GM12878 (cell line): ENCODE measurements at regions not wholly inside any gene's neighbourhood (a gene's known extent, or its start where the extent isn't known, plus 50 kb on each side); places are given as distances from the start of the nearest gene placed in this dataset.

Experiments used
- ATAC-seq: fragments of 200-7000 bp; cut with Tn5 transposase; 3 replicates; pipeline ENCODE4 v1.9.1; 2020; ENCODE audit warnings: mild to moderate bottlenecking, moderate library complexity
- BruUV-seq: library from RNA; stranded (reverse); fragments of 400-500 nt; replicated peaks from 2 replicates; lab custom pipeline; 2021; lab: Mats Ljungman, UMichigan
- CTCF ChIA-PET: fragments of 300-600 bp; sonication (Branson Sonifier 250); formaldehyde crosslinking; extraction: SDS; loops from one replicate; lab custom pipeline; 2021; ENCODE audit warnings: inconsistent platforms; lab: Yijun Ruan, JAX
- POLR2A ChIA-PET: fragments of 350-600 bp; formaldehyde crosslinking; extraction: SDS; loops from one replicate; lab custom pipeline; 2021; ENCODE audit warnings: inconsistent platforms; lab: Charles Lee
- RAD21 ChIA-PET: fragments of 300-600 bp; sonication (Branson Sonifier 250); formaldehyde crosslinking; loops from one replicate; lab custom pipeline; 2023; ENCODE audit warnings: antibody characterized with exemption; ENCODE audit not compliant: unreplicated experiment; lab: Charles Lee
- SMC1A ChIA-PET: fragments of 300-600 bp; sonication (Branson Sonifier 250); formaldehyde crosslinking; loops from one replicate; lab custom pipeline; 2023; ENCODE audit not compliant: unreplicated experiment, uncharacterized antibody; lab: Charles Lee
- DNase-seq: peaks from one replicate; pipeline ENCODE4 v3.0.0-alpha.2; 2011; ENCODE audit warnings: low read depth, low spot score
- FAIRE-seq: peaks from 3 replicates; lab custom pipeline; 2011; peaks lifted over from hg19 to GRCh38; lab: Jason Lieb, UNC
- H2AFZ ChIP-seq: 2 replicates; pipeline ENCODE4 v1.6.0; 2011; ENCODE audit warnings: low read depth, low read length, control low read depth; ENCODE audit not compliant: control insufficient read depth
- H3K27ac ChIP-seq: 2 replicates; pipeline ENCODE4 v1.5.1; 2011; ENCODE audit warnings: control low read depth; ENCODE audit not compliant: control insufficient read depth, insufficient read depth
- H3K27me3 ChIP-seq, 2 experiments: replicated peaks in 1 of 2; 2 replicates each; pipeline versions ENCODE4 v1.6.0 to v1.6.1; 2011; ENCODE audit warnings: low read length in 1 of 2; ENCODE audit not compliant: control insufficient read depth in 2 of 2, insufficient read depth in 2 of 2
- H3K36me3 ChIP-seq, 2 experiments: 2 replicates each; pipeline ENCODE4 v1.5.1; 2011; ENCODE audit warnings: low read length in 1 of 2; ENCODE audit not compliant: control insufficient read depth in 2 of 2, insufficient read depth in 2 of 2
- H3K4me1 ChIP-seq: 2 replicates; pipeline ENCODE4 v1.6.1; 2011; ENCODE audit warnings: mild to moderate bottlenecking, low read length, moderate library complexity, mixed read lengths; ENCODE audit not compliant: control insufficient read depth, insufficient read depth
- H3K4me2 ChIP-seq: 2 replicates; pipeline ENCODE4 v1.6.0; 2011; ENCODE audit warnings: control low read depth; ENCODE audit not compliant: control insufficient read depth, insufficient read depth
- H3K4me3 ChIP-seq: fragments of 200-600 bp; sonication (generic); 2 replicates; pipeline ENCODE4 v1.5.1; 2016
- H3K79me2 ChIP-seq: 2 replicates; pipeline ENCODE4 v1.6.0; 2011; ENCODE audit warnings: low read length; ENCODE audit not compliant: control insufficient read depth, insufficient read depth
- H3K9ac ChIP-seq: 2 replicates; pipeline ENCODE4 v1.8.0; 2011; ENCODE audit warnings: low read length, control low read depth, mixed read lengths; ENCODE audit not compliant: control insufficient read depth, insufficient read depth
- H3K9me3 ChIP-seq: replicated peaks from 3 replicates; pipeline ENCODE4 v1.5.1; 2011; ENCODE audit warnings: mild to moderate bottlenecking, low read length; ENCODE audit not compliant: control insufficient read depth, insufficient read depth
- H4K20me1 ChIP-seq: 2 replicates; pipeline ENCODE4 v1.6.0; 2011; ENCODE audit not compliant: control insufficient read depth, insufficient read depth
- EZH2 ChIP-seq: IDR thresholded peaks from 2 replicates; pipeline ENCODE4 v1.6.1; 2012; ENCODE audit warnings: low read depth, mild to moderate bottlenecking, control low read depth, inconsistent platforms, low read length, borderline replicate concordance; ENCODE audit not compliant: control insufficient read depth
- HDAC6 ChIP-seq: fragments of 200-600 bp; sonication (generic); IDR thresholded peaks from one replicate; pipeline ENCODE4 v1.8.0; 2017; ENCODE audit warnings: antibody characterized with exemption; ENCODE audit not compliant: unreplicated experiment
- PKNOX1 ChIP-seq: fragments of 450-650 bp; IDR thresholded peaks from 2 replicates; pipeline ENCODE4 v1.6.1; 2016; ENCODE audit warnings: mild to moderate bottlenecking
- RAD21 ChIP-seq: IDR thresholded peaks from 2 replicates; pipeline ENCODE4 v1.6.1; 2011; ENCODE audit warnings: mild to moderate bottlenecking, low read depth, low read length, moderate library complexity; ENCODE audit not compliant: insufficient read depth
- RB1 ChIP-seq: fragments of 450-650 bp; formaldehyde crosslinking; IDR thresholded peaks from 2 replicates; pipeline ENCODE4 v1.6.1; 2017; ENCODE audit warnings: mild to moderate bottlenecking, borderline replicate concordance
- WGBS: methylation state at CpG from one replicate; pipeline ENCODE4 v1.1.6; 2016; ENCODE audit warnings: low lambda C conversion rate; ENCODE audit not compliant: insufficient replicate concordance, insufficient coverage; ENCODE audit errors: missing lambda C conversion rate; 5-methylcytosine and 5-hydroxymethylcytosine counted together
- in situ Hi-C: fragments of 300-500 bp; cut with MboI; formaldehyde crosslinking; loops from 9 replicates; pipeline ENCODE4 v1.14.3; 2018; ENCODE audit warnings: mixed read lengths
- intact Hi-C: fragments of 100-400 bp; cut with micrococcal nuclease; formaldehyde crosslinking; loops from one replicate; pipeline ENCODE4 v1.14.2; 2022; ENCODE audit not compliant: unreplicated experiment

GRCh38 chr17:5919089-5919488 is 151.1 kb upstream of the WSCD1 start:
- CTCF ChIA-PET, result no interaction called here
- SMC1A ChIA-PET, result no interaction called here
- H3K4me1 ChIP-seq, result no peaks in the 10 kb centered on the region
- H3K4me2 ChIP-seq, result no peak overlapping the region
- H3K9ac ChIP-seq, result no peak overlapping the region
- no peaks in the 10 kb centered on the region for H3K36me3 ChIP-seq
- no peak overlapping the region for H2AFZ ChIP-seq
- no peak for FAIRE-seq
- no peak for ATAC-seq
- intact Hi-C loops, result no loop called here
- TF ChIP-seq RB1, result no peak
- no peak for TF ChIP-seq PKNOX1
- no peaks in the 10 kb centered on the region for H3K9me3 ChIP-seq
- H4K20me1 ChIP-seq, result no peaks in the 10 kb centered on the region
- WGBS, result 16% methylated on average over 4 of the region's 4 CpGs
- BruUV-seq, result no TSS peak
- no peak overlapping the region for H3K4me3 ChIP-seq
- RAD21 ChIA-PET, result no interaction called here
- no peak for DNase-seq
- H3K79me2 ChIP-seq, result no peaks in the 10 kb centered on the region
- H3K27me3 ChIP-seq, result no peaks in the 10 kb centered on the region; a peak in 2 of 4 replicates
- in situ Hi-C loops, result no loop called here
- no peak overlapping the region for H3K27ac ChIP-seq
- POLR2A ChIA-PET, result no interaction called here

- in situ Hi-C loops, result no loop called here
- FAIRE-seq, result no peak
- CTCF ChIA-PET, result no interaction called here
- no TSS peak for BruUV-seq
- no peak for ATAC-seq
- Histone ChIP-seq H3K79me2 (no peaks in the 10 kb centered on the region), H3K4me2 (no peak overlapping the region), H2AFZ (no peak overlapping the region), H3K9me3 (no peaks in the 10 kb centered on the region), H3K36me3 (no peaks in the 10 kb centered on the region), H3K9ac (no peak overlapping the region), H4K20me1 (no peaks in the 10 kb centered on the region), H3K27me3 (no peaks in the 10 kb centered on the region; a peak in 1 of 4 replicates), H3K4me1 (no peaks in the 10 kb centered on the region), H3K27ac (no peak overlapping the region), H3K4me3 (no peak overlapping the region)
- POLR2A ChIA-PET, result no interaction called here
- DNase-seq, result no peak
- TF ChIP-seq HDAC6, result no peak
- no peak for TF ChIP-seq EZH2
- TF ChIP-seq RAD21, result no peak
- intact Hi-C loops, result no loop called here
- SMC1A ChIA-PET, result no interaction called here
- WGBS, result 29% methylated on average over 13 of the region's 13 CpGs
- RAD21 ChIA-PET, result no interaction called here
Observed at GRCh38 chr17:5921512-5922282, 148.5 kb upstream of the WSCD1 start.
